Suppressor macrophage treated with lipopolysaccharide for 4 hours (primary cell): ENCODE measurements at regions not wholly inside any gene's neighbourhood (a gene's known extent, or its start where the extent isn't known, plus 50 kb on each side); places are given as distances from the start of the nearest gene placed in this dataset.

Experiments used
- DNase-seq: peaks from one replicate; pipeline ENCODE4 v3.0.0-alpha.2; 2020

DNA sequence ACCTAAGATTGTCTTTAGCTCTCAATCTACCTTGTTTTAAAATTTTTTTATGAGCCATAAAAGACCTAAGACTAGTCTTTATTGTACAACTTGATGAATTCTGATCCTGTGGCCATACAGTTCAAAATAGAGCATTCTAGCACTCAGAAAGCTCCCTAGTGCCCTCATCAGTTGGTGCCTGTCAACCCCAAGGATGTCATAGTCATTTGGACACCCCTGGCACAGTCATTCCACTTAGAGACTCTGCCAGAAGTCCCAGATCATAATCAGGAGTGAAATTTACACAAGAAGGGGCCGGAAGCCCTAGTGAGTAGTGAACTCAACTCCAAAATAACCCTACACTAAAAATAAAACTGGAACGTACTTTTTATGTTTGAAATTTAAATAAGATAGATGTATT, 80.0 kb upstream of the INSIG1 start:
- DNase-seq, result no peak

DNA sequence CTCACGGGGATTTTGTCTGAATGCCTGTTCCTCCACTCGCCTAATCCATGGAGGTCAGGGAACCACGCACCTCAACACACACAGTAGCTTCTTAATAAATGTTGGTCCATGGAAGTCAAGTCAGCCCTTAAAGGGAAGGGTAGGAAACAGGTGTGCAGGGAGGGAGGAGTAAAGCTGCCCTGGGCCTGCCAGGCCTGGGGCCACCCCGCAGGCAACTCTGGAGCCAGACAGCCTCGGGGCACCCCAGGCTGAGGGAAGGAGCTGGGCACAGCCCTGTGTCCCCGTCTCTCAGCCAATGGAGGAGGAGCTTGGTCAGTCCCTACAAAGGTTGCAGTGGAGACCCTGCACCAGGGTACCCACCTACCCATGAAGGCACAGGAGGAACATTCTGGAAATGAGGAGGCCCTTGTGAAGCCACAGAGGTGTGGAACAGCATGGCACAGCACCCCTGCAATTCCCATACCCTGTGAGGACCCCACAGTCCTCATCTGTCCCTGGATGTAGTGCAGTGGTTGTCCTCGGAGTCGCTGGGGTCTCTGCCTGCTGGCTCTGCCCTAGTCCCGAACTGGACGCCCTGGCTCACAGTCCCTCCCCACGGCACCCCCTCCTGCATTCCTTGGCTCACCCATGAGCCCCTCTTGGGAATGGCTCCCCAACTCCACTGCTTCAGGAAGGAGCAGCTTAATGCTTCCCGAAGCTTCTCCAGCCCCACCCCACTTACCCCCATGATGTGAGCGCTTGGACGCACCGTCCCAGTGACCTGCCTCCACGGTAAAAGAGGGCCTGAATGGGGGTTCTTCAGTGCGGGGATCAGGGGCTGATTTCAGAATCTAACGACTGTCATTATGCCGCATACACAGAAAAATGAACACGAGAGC, 79.2 kb upstream of the INSIG1 start:
- DNase-seq, result no peak

DNA sequence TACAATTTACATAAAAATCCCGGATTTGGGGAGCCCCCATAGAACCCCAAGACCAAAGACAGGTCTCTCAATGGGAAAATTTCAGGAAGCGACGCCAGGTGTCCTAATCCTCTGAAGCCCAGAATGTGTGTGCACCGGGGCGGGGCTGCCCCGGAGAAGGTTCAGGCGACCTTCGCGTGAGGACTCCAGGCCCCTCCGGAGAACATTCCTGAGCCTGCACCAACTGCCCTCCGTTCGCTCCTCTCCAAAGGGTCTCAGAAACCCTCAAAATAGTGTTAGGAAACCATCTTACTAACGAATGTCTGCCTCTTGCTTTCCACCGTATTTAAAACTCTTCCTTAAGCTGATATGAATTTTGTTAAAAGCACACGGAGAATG, 78.5 kb upstream of the INSIG1 start:
- DNase-seq, result no peak

DNA sequence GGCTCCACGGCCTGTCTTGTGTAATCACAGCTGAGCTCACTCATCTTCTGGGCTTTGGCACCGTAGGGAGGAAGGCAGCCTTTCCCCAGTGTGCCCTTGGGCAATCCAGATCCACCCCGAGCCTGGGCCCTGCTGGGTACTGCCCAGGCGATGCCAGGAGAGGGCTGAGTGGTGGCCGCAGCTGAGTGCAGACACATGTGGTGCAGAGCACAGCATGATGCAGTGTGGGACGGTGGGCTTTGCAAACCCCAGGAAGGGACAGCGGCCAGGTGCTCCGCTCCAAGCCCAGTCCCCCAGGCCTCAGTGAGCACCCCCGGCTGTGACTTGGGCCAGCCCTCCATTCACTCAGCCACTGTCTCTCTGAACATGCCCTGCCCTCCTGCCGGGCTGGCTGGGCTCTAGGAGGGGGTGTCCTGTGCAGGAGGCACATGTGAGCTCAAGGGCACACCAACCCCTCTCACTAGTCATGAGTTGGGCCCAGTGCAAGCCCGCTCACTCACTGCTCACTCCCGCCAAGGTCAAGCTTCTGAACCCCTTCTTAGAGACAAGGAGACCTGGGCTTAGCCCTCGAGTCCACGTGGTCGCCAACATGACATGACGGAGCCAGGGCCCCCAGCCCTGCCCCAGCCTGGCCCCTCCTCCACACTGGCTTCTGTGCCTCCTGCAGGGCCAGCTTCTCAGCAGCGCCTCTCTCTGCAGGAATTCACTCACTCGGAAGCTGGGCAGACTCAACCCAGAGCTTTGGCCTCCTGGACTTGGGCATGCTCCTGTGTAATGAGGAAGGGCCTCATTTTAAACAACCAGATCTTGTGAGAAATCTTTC, 77.5 kb upstream of the INSIG1 start:
- no peak for DNase-seq

DNA sequence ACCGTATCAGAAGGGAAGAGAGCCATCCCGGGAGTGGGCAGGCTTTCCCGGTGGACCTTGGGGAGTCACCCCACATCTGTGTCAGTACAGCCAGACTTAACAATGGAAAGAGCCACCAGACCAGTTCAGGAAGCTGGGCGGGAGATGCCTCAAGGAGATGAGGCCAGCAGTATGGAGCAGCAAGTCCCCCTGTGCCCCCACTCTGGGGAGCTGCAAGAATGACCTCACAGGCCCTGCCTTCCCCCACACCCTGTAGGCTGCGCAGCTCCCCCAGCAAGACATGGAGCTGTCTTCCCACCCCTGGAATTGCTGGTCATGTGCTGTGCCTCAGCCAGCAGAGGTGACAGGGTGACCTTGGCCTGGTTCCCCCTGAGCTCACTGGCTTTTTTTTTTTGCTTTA, 76.8 kb upstream of the INSIG1 start:
- DNase-seq, result no peak

DNA sequence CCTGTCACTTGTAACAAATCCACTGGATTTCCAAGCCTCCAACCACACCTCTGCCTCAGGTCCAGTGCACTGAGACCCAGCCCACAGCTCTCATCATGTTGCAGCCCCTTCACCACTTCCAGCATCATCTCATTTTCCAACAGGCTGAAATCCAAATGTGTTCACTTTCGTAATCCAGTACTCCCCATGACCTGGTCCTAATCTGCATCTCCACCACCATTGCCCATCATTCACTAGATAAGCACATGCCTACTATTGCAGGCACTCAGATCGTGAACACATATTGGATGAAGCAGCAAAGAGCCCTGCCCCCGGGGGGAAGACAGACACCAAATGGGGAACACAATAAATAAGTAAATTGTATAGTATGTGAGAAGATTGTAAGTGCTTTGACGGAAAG, 76.1 kb upstream of the INSIG1 start:
- no peak for DNase-seq

DNA sequence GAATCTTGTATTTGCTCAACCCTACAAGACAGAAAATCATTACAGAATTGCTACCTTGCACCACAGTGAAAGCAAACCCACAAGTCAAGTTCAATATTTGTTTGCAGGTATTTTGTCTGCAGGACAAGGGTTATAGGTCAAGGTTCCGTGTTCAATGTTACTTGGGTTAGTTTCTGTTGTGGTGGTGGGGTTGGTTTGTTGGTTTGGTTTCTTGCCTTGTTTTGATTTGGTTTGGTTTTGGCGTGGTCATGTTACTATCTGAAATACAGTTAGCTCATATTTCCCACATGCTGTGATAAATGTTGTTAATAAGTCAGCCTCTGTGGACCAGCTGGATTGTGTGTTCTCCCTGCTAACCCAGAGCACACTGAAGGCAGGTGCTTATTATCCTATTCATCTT, 75.6 kb upstream of the INSIG1 start:
- no peak for DNase-seq

DNA sequence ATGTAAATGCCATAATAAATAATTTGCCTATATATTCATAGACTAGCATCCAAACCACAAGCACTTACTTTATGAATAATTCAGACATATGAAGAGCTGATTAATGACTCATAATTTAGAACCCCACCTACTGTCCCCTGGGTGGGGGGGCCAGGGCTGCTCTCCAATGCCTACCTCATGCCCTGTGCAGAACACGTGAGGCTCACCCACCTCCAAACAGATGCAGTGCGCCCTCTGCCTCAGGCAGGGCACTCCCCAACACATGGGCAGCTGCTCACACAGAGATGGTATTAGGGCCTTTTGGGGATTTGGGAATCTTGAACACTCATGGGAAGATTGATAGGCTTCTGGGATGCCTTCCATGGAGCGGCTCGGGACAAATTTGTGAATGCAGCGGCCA, 75.1 kb upstream of the INSIG1 start:
- no peak for DNase-seq

DNA sequence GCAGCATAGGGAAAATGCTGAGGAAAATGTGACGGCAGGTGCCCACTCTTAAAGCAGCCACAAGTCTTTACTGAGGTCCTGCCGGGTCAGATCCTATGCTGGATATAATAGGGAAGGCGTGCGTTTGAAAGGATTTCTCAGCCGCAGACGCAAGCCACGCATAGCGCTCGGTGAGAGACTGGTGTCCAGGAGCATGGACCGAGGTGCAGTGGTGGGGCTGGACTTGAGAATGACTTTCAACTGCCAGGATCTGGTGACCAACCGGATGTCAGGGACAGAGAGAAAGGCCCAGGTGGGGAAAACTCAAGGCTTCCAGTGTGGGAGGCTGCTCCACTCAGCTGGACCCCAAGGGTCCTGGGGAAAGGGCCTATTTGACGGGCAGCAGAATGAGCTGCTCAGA, 74.7 kb upstream of the INSIG1 start:
- no peak for DNase-seq

DNA sequence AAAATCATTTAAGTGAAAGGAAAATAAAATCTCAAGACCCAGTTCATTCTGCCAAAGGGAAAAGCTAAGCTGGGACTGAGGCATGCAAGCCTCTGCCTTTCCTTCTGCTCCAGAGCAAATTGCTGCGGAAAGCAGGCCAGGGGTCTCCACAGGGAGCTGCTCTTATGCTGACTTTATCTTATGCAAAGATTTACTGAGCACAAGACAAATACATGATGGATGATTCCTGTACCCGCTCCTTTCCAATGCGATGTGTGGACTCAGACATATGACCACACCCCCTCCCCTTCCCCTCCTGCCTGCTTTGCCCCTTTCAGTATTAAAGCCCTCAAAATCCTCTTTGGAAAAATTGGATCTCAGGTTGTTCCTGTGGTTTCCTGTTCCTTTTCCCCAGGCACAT, 74.2 kb upstream of the INSIG1 start:
- no peak for DNase-seq

DNA sequence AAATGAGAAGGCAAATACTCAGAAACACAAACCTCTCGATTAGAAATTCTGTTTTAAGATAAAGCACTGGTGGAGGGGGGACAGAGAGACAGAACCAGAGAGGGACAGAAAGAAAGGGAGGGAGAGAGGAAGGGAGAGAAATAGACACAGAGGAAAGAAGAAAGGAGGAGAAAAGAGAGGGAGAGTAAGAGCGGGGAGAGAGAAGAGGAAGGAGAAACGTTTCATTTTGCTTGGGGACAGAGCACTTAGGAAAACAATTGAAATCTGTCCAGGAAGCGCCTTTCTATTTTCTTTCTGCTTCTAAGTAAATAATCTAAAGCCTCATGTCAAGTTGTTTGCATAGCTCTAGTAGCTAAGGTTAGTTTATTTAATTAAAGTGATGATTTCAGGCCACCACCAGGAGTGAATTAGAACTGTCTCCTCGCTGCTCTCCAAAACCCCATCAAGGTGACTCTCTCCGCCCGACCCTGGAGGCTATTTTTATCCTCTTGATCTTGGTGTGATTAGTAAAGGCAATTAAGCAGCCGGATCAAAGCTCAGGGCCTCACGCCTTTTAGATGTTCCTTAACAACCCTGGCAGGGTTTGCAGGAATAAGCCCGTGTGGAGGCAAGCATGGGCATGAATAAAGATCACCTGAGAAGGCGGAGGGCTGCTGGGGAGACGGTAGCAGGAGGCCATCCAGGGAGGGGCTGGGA, 73.4 kb upstream of the INSIG1 start:
- no peak for DNase-seq

DNA sequence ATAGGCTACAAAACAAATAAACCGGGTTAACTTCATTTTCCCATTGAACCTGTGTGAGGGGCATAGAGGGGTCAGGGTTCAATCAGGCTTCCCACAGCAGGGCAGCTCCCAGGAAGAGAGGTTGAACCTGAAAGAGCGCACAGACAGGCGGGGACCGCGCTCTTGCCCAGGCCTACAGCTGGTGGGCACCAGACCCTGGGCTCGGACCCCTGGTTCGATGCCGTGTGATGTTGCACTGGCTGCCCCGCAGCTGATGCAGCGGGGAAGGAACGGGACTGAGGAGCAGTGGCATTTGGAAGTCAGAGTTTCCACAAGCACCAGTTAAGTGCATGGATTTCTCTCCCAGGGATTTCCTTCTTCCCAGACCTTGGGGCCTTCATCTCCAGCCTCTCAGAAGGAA, 72.6 kb upstream of the INSIG1 start:
- no peak for DNase-seq

DNA sequence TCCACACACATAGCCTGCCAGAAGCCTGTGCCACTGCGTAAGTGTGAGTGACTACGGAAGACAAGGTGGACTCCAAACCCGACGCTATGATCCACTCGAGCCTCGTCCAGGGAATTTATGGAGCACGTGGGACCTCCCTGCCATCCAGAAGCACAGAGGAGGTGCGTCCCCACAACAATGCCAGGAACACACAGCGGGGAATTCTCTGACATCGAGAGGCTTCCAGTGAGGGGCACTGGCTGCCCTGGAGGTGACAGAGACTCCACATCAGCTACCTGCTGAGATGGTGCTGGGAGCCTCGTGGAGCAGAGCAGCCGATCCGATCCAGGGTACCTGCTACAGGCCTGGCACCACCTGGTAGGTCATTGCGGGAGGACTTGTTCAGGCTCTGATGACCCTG, 72.2 kb upstream of the INSIG1 start:
- no peak for DNase-seq

DNA sequence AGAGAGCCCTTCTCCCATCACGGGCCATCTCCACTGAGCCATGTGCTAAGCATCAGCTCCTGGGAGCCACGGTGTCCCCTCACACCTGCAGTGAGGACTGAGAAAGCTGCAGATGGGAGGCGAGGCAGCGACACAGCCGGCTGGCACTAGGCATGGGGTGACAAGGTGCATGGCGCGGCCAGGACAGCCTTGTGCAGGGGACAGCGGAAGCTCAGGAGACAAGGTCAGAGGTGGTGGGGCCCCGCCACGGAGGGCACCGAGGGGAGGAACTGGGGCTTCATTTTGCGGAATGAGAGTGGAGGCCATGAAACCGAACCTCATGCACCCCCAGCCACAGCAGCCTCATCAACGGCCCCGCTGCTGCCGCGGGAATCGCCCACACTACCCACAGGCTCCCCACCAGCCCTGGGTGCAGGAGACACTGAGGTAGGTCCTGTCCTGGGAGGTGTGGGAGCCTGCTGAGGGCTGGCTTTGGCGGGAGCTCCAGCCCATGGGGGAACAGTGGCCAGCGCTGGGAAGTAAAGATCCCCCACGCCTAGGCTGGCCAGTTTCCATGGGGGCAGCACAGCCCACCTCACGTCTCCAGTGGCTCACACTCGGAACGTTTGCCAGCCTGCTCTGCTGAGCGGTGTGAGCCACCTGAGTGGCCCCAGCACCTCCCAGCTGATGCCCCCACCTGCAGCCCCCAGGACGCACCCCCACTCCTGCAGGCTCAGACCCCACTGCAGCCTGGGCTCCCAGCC, 71.2 kb upstream of the INSIG1 start:
- DNase-seq, result no peak

DNA sequence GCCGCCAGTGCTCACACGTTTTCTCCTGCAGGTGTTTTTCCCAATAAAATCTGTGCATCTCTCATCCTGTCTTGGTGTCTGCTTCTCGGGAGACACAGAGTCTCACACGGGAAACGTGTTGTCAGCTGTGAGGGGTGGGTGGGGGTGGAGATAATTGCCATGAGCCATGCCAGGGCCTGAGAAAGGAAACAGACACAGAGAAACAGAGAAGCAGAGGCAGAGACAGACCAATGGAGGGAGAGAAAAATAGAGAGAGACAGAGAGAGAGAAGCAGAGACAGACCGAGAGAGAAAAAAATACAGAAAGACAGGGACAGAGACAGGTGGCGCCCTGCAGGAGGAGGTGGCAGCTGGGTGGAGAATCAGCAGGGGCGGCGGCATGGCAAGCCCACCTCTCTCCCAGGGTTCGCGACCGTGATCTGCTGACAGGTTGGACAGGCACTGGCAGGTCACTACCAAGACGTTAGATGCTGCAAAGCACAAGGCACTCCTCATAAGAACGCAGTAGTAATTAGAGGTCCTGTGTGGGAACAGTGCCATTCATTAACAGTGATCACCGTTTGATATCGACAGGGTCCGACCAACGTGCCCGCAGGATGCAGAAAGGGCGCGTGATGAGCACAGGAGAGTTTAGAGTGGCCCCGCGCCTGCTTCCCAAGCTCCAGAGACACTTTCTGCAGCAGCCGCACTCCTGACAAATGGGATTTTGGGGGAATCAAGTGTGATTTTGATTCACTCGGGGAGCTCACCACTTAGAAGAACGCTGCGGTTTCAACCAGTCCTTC, 70.5 kb upstream of the INSIG1 start:
- no peak for DNase-seq

DNA sequence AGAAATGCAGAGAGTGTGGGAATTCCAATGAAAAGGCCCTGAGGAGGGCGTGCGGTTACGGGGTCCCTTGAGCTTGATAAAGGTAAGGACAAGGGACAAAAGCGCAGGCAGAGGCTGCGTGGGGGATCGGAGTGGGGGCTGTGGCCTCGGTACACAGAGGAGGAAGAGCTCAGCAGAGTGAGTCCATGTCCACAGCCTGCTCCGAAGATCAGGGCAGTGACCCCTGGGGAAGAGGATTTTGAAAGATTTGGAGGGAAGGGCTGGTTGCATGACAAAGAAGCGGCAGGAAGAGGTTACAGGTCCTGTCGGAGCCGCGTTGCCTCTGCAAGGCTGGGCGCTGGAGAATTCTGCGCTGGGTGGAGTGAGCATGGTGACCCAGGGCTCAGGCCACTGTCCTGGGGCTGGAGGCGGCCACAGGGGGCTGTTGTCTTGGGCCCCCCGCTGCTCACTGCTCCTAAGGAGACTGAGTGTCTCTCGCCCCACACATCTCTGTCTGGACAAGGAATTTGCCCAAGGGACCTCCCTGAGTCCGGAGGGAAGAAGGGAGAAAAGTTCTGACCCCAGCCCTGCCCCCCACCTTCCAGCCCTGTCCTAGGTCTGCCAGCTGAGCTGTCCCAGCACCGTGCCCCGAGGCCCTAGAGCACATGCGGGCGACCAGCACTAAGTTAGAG, 69.8 kb upstream of the INSIG1 start:
- no peak for DNase-seq

DNA sequence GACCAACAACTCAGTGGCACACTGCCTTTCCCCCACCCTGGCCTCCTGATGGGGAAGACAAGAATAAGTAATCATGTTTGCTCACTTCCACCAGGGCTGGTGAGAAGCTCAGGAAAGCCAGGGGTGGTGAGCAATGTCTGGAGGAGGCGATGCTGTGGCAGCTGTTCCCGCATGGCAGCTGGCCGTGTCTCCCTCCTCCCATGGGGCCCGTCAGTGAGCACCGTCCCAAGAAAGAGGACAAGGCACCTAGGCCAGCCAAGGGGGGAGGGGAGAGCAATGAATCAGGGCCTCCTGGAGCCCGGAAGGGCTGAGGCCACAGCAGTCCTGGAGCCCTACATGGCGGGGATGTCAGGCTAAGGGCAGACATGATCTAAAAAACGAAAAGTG, 69.2 kb upstream of the INSIG1 start:
- no peak for DNase-seq

DNA sequence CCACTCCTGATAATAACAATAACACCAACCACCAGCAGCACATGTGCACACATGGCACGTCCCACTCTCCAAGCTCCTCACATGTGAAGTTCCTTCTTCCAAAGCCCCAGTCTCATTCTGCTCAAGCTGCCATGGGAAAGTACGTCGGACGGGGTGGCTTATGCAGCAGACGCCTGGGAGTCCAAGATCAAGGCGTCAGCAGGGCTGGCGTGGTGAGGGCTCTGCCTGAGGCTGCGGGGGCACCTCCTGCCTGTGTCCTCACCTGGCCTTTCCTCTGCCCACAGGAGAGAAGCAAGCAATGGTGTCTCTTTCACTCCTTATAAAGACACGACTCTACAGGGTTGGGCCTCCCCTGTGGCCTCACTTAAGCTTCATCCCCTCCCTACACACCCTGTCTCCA, 68.8 kb upstream of the INSIG1 start:
- DNase-seq, result no peak

DNA sequence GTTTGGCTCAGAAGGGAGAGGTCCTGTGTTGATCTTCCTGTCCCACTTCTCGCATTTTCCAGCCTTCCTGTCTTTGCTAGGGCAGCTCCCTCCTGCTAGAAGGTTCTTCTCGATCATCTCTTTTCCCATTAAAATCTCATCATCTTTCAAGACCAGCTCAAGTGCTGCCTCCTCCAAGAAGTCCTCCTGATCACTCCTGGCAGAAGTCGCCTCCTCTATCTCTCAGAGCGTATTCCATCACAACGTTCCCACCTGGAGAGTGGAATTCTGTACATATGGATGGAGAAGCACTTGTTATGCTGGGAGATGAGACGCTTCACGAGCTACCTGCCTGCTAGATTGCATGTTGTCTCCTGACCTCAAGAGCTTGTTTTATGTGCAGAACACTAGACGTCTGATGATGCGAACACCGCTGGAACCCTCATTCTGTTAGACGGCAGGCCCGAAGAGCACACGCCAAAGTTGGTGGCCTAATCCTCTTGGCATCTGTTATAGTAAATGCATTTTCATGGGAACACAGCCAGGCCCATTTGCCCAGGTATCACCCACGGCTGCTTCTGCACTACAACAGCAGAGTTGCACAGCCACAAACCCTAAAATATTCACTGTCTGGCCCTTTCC, 68.0 kb upstream of the INSIG1 start:
- DNase-seq, result no peak

DNA sequence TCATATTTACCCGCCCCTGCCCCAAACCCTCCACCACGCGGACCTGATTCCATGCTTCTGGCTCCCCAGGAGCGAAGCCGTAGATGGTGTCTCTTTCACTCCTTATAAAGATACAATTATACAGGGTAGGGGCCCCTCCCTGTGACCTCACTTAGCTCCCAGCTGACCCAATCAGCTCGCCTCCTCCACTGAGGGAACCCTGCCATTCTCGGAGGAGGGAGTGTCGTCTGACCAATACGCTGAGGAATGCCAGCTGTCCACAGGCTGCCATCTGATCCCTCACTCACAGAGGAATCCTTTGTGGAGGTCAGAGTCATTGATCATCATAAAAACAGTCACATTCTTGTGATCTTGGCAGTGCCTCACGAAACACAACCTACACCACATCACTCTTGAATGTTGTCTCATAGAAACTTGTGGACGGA, 67.5 kb upstream of the INSIG1 start:
- DNase-seq, result no peak

DNA sequence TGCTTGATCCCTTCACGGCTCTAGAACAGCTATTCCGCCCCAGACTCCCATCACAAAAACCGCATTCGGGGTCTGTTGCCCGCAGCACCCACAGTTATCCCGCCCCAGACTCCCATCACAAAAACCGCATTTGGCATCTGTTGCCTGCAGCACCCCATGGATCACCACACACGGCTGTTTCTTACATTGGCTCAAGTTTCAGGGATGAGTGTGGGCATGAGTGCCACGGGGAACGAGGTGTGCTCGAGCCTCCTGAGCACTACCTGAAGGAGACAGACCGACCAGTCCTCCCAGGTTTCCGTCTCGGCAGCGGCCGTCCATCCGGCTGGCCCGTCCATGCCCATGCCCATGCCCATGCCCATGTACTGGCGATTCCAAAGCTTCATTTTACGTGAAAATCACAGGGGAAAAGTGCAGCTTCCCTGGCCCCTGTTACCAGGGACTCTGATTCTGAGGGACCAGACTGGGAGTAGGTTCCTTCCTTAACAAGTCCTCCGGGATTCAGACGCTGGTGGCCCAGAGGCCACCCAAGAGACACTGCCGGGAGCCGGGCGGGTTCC, 66.4 kb upstream of the INSIG1 start:
- no peak for DNase-seq
